ENCODE measurements at regions not wholly inside any gene's neighbourhood (a gene's known extent, or its start where the extent isn't known, plus 50 kb on each side); places are given as distances from the start of the nearest gene placed in this dataset.

GRCh38 chrX:122770581-122770980 lies 413.5 kb upstream of the GRIA3 start:
- no peaks in the 10 kb centered on the region for H3K4me1 ChIP-seq (ENCODE audit: insufficient read depth, low read length)
- no peaks in the 10 kb centered on the region for H3K36me3 ChIP-seq (ENCODE audit: insufficient read depth, low read length)
- Mint-ChIP-seq H3K9me3 (peaks cover 0 to 12% (median 4%) of the 10 kb centered on the region in 5 donors), H3K36me3 (no peaks in the 10 kb centered on the region), H3K27ac (no peak overlapping the region), H3K4me3 (no peak overlapping the region), H3K4me1 (no peaks in the 10 kb centered on the region), H3K27me3 (no peaks in the 10 kb centered on the region)
- H3K4me3 ChIP-seq (ENCODE audit: low read length): no peak overlapping the region
- H3K9me3 ChIP-seq (ENCODE audit: low read length): no peaks in the 10 kb centered on the region
- CTCF ChIA-PET: no interaction called here
- no peak overlapping the region for H3K27ac ChIP-seq (ENCODE audit: low read depth, low read length)
- POLR2A ChIA-PET: no interaction called here
- H3K27me3 ChIP-seq (ENCODE audit: insufficient read depth, low read length, poor library complexity, severe bottlenecking): no peaks in the 10 kb centered on the region
- no peak for DNase-seq

- no peaks in the 10 kb centered on the region for H3K4me1 ChIP-seq (ENCODE audit: insufficient read depth, low read length)
- no peaks in the 10 kb centered on the region for H3K9me3 ChIP-seq (ENCODE audit: low read length)
- H3K4me3 ChIP-seq (ENCODE audit: low read length): no peak overlapping the region
- Mint-ChIP-seq H3K4me3 (no peak overlapping the region), H3K4me1 (no peaks in the 10 kb centered on the region), H3K27ac (no peak overlapping the region), H3K9me3 (peaks cover 0 to 14% (median 6%) of the 10 kb centered on the region in 5 donors), H3K36me3 (no peaks in the 10 kb centered on the region), H3K27me3 (no peaks in the 10 kb centered on the region)
- no peaks in the 10 kb centered on the region for H3K36me3 ChIP-seq (ENCODE audit: insufficient read depth, low read length)
- no peaks in the 10 kb centered on the region for H3K27me3 ChIP-seq (ENCODE audit: insufficient read depth, low read length, poor library complexity, severe bottlenecking)
- DNase-seq: no peak
- ChIA-PET POLR2A (no interaction called here), CTCF (no interaction called here)
- no peak overlapping the region for H3K27ac ChIP-seq (ENCODE audit: low read depth, low read length)
Measured at GRCh38 chrX:122771933-122772332, 412.1 kb upstream of the GRIA3 start.

- Histone ChIP-seq H3K4me3 (ENCODE audit: low read length) (no peak overlapping the region), H3K9me3 (ENCODE audit: low read length) (no peaks in the 10 kb centered on the region), H3K27me3 (ENCODE audit: insufficient read depth, low read length, poor library complexity, severe bottlenecking) (no peaks in the 10 kb centered on the region), H3K4me1 (ENCODE audit: insufficient read depth, low read length) (no peaks in the 10 kb centered on the region), H3K27ac (ENCODE audit: low read depth, low read length) (no peak overlapping the region), H3K36me3 (ENCODE audit: insufficient read depth, low read length) (no peaks in the 10 kb centered on the region)
- H3K36me3 Mint-ChIP-seq: no peaks in the 10 kb centered on the region
- POLR2A ChIA-PET: no interaction called here
- no peak overlapping the region for H3K27ac Mint-ChIP-seq
- CTCF ChIA-PET: no interaction called here
- DNase-seq: no peak
- no peak overlapping the region for H3K4me3 Mint-ChIP-seq
- H3K27me3 Mint-ChIP-seq: no peaks in the 10 kb centered on the region
- peaks cover 0 to 8% (median 4%) of the 10 kb centered on the region in 5 donors for H3K9me3 Mint-ChIP-seq
- H3K4me1 Mint-ChIP-seq: no peaks in the 10 kb centered on the region
Measured at GRCh38 chrX:122777766-122778165, 406.3 kb upstream of the GRIA3 start.

DNA sequence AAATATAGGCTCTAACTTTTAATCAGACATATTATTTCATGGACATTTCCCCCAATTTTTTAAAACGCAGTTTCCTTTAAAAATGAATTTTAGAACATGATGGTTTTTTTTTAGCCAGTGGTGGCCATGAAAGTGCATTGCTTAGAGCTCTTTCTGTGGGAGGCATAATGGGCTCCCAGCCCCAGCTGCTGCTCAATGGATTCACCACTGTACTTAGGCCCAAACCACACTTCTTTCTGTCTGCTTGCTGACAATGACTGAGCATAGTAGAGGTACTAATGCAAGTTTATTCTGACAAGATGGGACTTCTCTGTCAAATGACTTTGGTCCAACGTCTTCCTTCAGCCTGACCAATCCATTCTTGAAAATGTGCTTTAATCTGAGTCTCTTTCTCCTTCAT lies 400.2 kb upstream of the GRIA3 start:
- no peak overlapping the region for H3K27ac Mint-ChIP-seq
- H3K36me3 Mint-ChIP-seq: no peaks in the 10 kb centered on the region
- ChIA-PET CTCF (no interaction called here), POLR2A (no interaction called here)
- no peaks in the 10 kb centered on the region for H3K36me3 ChIP-seq (ENCODE audit: insufficient read depth, low read length)
- H3K9me3 ChIP-seq (ENCODE audit: low read length): no peaks in the 10 kb centered on the region
- H3K27ac ChIP-seq (ENCODE audit: low read depth, low read length): no peak overlapping the region
- peaks cover 0 to 17% (median 0%) of the 10 kb centered on the region in 5 donors for H3K9me3 Mint-ChIP-seq
- H3K4me3 ChIP-seq (ENCODE audit: low read length): no peak overlapping the region
- H3K4me1 ChIP-seq (ENCODE audit: insufficient read depth, low read length): no peaks in the 10 kb centered on the region
- no peak overlapping the region for H3K4me3 Mint-ChIP-seq
- no peaks in the 10 kb centered on the region for H3K27me3 ChIP-seq (ENCODE audit: insufficient read depth, low read length, poor library complexity, severe bottlenecking)
- DNase-seq: no peak
- no peaks in the 10 kb centered on the region for H3K27me3 Mint-ChIP-seq
- H3K4me1 Mint-ChIP-seq: no peaks in the 10 kb centered on the region

GRCh38 chrX:122787231-122787630 lies 396.8 kb upstream of the GRIA3 start:
- Mint-ChIP-seq H3K36me3 (no peaks in the 10 kb centered on the region), H3K9me3 (peaks cover 0 to 17% (median 0%) of the 10 kb centered on the region in 5 donors), H3K4me1 (no peaks in the 10 kb centered on the region), H3K27ac (no peak overlapping the region), H3K27me3 (no peaks in the 10 kb centered on the region), H3K4me3 (no peak overlapping the region)
- ChIA-PET CTCF (no interaction called here), POLR2A (no interaction called here)
- no peaks in the 10 kb centered on the region for H3K9me3 ChIP-seq (ENCODE audit: low read length)
- no peaks in the 10 kb centered on the region for H3K27me3 ChIP-seq (ENCODE audit: insufficient read depth, low read length, poor library complexity, severe bottlenecking)
- H3K4me3 ChIP-seq (ENCODE audit: low read length): no peak overlapping the region
- H3K4me1 ChIP-seq (ENCODE audit: insufficient read depth, low read length): no peaks in the 10 kb centered on the region
- no peak for DNase-seq
- H3K36me3 ChIP-seq (ENCODE audit: insufficient read depth, low read length): no peaks in the 10 kb centered on the region
- no peak overlapping the region for H3K27ac ChIP-seq (ENCODE audit: low read depth, low read length)

DNA sequence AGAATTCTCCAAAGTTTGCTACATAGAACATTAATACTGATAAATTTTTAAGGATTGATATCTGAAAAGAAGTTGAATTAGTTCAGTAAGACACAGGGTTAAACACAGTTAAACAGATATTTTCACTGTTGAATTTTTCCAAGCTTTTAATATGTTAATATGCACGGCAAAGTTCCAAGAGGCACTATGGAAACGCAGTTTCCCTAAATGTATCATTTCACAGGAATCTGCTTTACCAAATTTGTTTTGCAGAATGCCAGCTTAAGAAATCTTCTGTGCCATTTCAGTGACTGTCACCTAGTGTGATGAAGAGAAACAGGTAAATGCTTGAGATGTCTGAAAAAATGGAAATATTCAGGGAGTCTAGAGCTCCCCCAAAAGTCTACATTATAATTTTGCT lies 395.9 kb upstream of the GRIA3 start:
- CTCF ChIA-PET: no interaction called here

DNA sequence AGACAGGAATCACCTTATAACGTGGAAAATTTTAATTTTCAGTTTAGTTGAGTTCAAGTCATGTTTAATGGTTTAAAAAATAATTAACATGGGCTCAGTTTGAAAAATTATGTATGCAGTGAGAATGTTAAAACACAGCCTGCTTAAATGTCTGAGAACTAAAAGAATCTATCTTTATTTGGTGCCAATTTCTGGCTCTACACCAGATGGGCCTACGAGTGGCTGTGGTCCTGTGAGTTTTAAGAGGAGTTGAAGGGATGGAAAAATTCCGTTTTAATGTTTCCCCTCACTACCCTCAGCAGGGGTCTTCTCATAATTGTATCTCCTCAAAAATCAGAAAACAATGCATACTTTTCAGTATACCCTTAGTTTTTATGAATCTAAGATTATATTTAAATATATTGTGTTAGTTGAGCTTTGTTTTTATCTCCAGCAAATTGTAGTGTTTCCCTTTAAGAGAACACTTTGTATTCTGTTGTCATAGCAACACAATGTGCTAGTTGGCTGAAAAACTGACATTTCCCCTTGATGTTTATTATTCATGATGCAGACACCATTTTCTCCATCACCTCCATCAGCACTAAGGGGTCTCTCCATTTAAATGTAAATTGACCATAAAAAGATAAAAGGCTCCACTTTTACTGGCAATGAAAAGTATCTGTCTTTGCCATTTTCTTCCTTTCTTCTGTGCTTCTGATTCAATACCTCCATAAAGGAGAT lies 393.5 kb upstream of the GRIA3 start:
- Histone ChIP-seq H3K36me3 (ENCODE audit: insufficient read depth, low read length) (no peaks in the 10 kb centered on the region), H3K4me3 (ENCODE audit: low read length) (no peak overlapping the region), H3K27ac (ENCODE audit: low read depth, low read length) (no peak overlapping the region), H3K27me3 (ENCODE audit: insufficient read depth, low read length, poor library complexity, severe bottlenecking) (no peaks in the 10 kb centered on the region), H3K9me3 (ENCODE audit: low read length) (no peaks in the 10 kb centered on the region), H3K4me1 (ENCODE audit: insufficient read depth, low read length) (no peaks in the 10 kb centered on the region)
- H3K4me3 Mint-ChIP-seq: no peak overlapping the region
- ChIA-PET CTCF (no interaction called here), POLR2A (no interaction called here)
- H3K36me3 Mint-ChIP-seq: no peaks in the 10 kb centered on the region
- no peaks in the 10 kb centered on the region for H3K27me3 Mint-ChIP-seq
- H3K4me1 Mint-ChIP-seq: no peaks in the 10 kb centered on the region
- H3K27ac Mint-ChIP-seq: no peak overlapping the region
- DNase-seq: no peak
- H3K9me3 Mint-ChIP-seq: peaks cover 0 to 13% (median 0%) of the 10 kb centered on the region in 5 donors

More for the DNA sequence above, 395.9 kb upstream of the GRIA3 start:
- Histone ChIP-seq H3K27me3 (ENCODE audit: insufficient read depth, low read length, poor library complexity, severe bottlenecking) (no peaks in the 10 kb centered on the region), H3K36me3 (ENCODE audit: insufficient read depth, low read length) (no peaks in the 10 kb centered on the region), H3K4me1 (ENCODE audit: insufficient read depth, low read length) (no peaks in the 10 kb centered on the region), H3K9me3 (ENCODE audit: low read length) (no peaks in the 10 kb centered on the region), H3K4me3 (ENCODE audit: low read length) (no peak overlapping the region), H3K27ac (ENCODE audit: low read depth, low read length) (no peak overlapping the region)
- H3K4me3 Mint-ChIP-seq: no peak overlapping the region
- H3K4me1 Mint-ChIP-seq: no peaks in the 10 kb centered on the region
- H3K9me3 Mint-ChIP-seq: peaks cover 0 to 17% (median 0%) of the 10 kb centered on the region in 5 donors
- DNase-seq: no peak
- POLR2A ChIA-PET: no interaction called here
- H3K36me3 Mint-ChIP-seq: no peaks in the 10 kb centered on the region
- no peak overlapping the region for H3K27ac Mint-ChIP-seq
- H3K27me3 Mint-ChIP-seq: no peaks in the 10 kb centered on the region

GRCh38 chrX:122813876-122814275 lies 370.2 kb upstream of the GRIA3 start:
- H3K9me3 ChIP-seq (ENCODE audit: low read length): no peaks in the 10 kb centered on the region
- CTCF ChIA-PET: no interaction called here
- H3K27me3 Mint-ChIP-seq: no peaks in the 10 kb centered on the region

More at GRCh38 chrX:122813876-122814275, 370.2 kb upstream of the GRIA3 start:
- POLR2A ChIA-PET: no interaction called here
- Mint-ChIP-seq H3K27ac (no peak overlapping the region), H3K9me3 (peaks cover 0 to 5% (median 0%) of the 10 kb centered on the region in 5 donors), H3K4me3 (no peak overlapping the region), H3K36me3 (no peaks in the 10 kb centered on the region), H3K4me1 (no peaks in the 10 kb centered on the region)
- no peak overlapping the region for H3K27ac ChIP-seq (ENCODE audit: low read depth, low read length)
- H3K27me3 ChIP-seq (ENCODE audit: insufficient read depth, low read length, poor library complexity, severe bottlenecking): no peaks in the 10 kb centered on the region
- H3K4me1 ChIP-seq (ENCODE audit: insufficient read depth, low read length): no peaks in the 10 kb centered on the region
- no peak for DNase-seq
- no peak overlapping the region for H3K4me3 ChIP-seq (ENCODE audit: low read length)
- no peaks in the 10 kb centered on the region for H3K36me3 ChIP-seq (ENCODE audit: insufficient read depth, low read length)
